ENCODE measurements at regions not wholly inside any gene's neighbourhood (a gene's known extent, or its start where the extent isn't known, plus 50 kb on each side); places are given as distances from the start of the nearest gene placed in this dataset.

DNA sequence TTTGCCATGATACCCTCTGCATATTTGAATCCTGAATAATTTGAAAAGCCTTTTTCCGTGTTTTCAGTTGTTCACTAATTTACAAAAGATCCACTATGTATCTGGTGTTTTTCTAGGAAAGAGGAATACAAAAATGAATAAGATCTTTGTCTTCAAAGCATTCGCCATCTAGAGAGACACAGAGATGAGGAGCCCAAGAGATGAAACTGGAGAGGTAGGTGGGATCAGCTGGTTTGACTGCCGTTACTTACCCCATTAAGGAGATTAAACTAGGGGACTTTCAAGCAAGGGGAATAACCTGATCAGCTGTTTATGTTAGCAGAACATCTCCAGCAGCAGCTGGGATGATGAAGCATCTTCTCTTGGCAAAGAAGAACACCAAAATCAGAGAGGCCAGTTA, 150.2 kb upstream of the SATB2 start:
- WGBS (ENCODE audit: extremely low coverage, insufficient read length, low lambda C conversion rate): no CpG with 5 or more reads among the region's 3 CpGs
- H3K9ac ChIP-seq (ENCODE audit: extremely low read depth, insufficient read length, low read length): no peak overlapping the region
- peaks cover 29 to 51% of the 10 kb centered on the region in 2 experiments for H3K4me1 Mint-ChIP-seq
- no peak overlapping the region for H4K8ac ChIP-seq (replicated peaks; ENCODE audit: insufficient read length, low read depth, low read length)
- H3K27me3 Mint-ChIP-seq (ENCODE audit: low read depth): peaks cover 14% of the 10 kb centered on the region
- no peaks in the 10 kb centered on the region; a peak in 1 of 5 replicates for H3K9me3 Mint-ChIP-seq
- no peak overlapping the region for H3K4ac ChIP-seq (ENCODE audit: low read depth, low read length)
- no peak overlapping the region for H2BK20ac ChIP-seq (ENCODE audit: low read depth, low read length, poor library complexity, severe bottlenecking)
- H4K20me1 ChIP-seq (ENCODE audit: control insufficient read depth, insufficient read depth, insufficient read length): no peaks in the 10 kb centered on the region
- no peak overlapping the region for H3K23ac ChIP-seq (ENCODE audit: insufficient read length, low read depth, low read length)
- no peak overlapping the region for H2BK5ac ChIP-seq (ENCODE audit: insufficient read length, low read length)
- no peak overlapping the region for H3K56ac ChIP-seq (ENCODE audit: insufficient read length, low read depth, low read length)
- H3K79me2 ChIP-seq (ENCODE audit: insufficient read depth, low read length): no peaks in the 10 kb centered on the region
- no peak overlapping the region for H2BK15ac ChIP-seq (ENCODE audit: low read depth, low read length)
- no peak overlapping the region for H3K27ac Mint-ChIP-seq
- no peak overlapping the region for H3K4me2 ChIP-seq (ENCODE audit: insufficient read depth, insufficient read length, low read length)
- no peak overlapping the region for H4K5ac ChIP-seq (ENCODE audit: insufficient read length, low read depth, low read length)
- no peaks in the 10 kb centered on the region; the same call in 1 of the 2 replicates for H3K27me3 ChIP-seq (ENCODE audit: insufficient read depth, low read length)
- no peaks in the 10 kb centered on the region for H3K9me3 ChIP-seq (ENCODE audit: control insufficient read depth, low read depth, low read length)
- no peak overlapping the region for H2AFZ ChIP-seq (ENCODE audit: low read length)
- no peak overlapping the region for H2BK12ac ChIP-seq (ENCODE audit: insufficient read length, low read depth, low read length)
- no peak overlapping the region for H2AK5ac ChIP-seq (ENCODE audit: insufficient read length, low read length)
- H3K14ac ChIP-seq (ENCODE audit: insufficient read depth, low read length): no peak overlapping the region
- no peaks in the 10 kb centered on the region for H3K4me1 ChIP-seq (ENCODE audit: insufficient read depth, low read length)
- TF ChIP-seq, protein P1, sequence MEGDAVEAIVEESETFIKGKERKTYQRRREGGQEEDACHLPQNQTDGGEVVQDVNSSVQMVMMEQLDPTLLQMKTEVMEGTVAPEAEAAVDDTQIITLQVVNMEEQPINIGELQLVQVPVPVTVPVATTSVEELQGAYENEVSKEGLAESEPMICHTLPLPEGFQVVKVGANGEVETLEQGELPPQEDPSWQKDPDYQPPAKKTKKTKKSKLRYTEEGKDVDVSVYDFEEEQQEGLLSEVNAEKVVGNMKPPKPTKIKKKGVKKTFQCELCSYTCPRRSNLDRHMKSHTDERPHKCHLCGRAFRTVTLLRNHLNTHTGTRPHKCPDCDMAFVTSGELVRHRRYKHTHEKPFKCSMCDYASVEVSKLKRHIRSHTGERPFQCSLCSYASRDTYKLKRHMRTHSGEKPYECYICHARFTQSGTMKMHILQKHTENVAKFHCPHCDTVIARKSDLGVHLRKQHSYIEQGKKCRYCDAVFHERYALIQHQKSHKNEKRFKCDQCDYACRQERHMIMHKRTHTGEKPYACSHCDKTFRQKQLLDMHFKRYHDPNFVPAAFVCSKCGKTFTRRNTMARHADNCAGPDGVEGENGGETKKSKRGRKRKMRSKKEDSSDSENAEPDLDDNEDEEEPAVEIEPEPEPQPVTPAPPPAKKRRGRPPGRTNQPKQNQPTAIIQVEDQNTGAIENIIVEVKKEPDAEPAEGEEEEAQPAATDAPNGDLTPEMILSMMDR (conservative IDR thresholded peaks at IDR 0.05): no peak
- H3K27ac ChIP-seq (ENCODE audit: insufficient read length, low read depth, low read length): no peak overlapping the region
- H2BK120ac ChIP-seq (ENCODE audit: low read depth, low read length, poor library complexity, severe bottlenecking): no peak overlapping the region
- no peak for DNase-seq
- H3K36me3 Mint-ChIP-seq (ENCODE audit: insufficient read depth in 1 of 3, low read depth in 3 of 3): no peaks in the 10 kb centered on the region
- H3K79me1 ChIP-seq (ENCODE audit: insufficient read depth, low read depth, low read length, poor library complexity, severe bottlenecking): no peaks in the 10 kb centered on the region
- H4K91ac ChIP-seq (ENCODE audit: insufficient read length, low read depth, low read length): no peak overlapping the region
- no peak overlapping the region for H3T11ph ChIP-seq (ENCODE audit: low read length)
- H3K23me2 ChIP-seq (ENCODE audit: insufficient read length, low read depth, low read length, poor library complexity, severe bottlenecking): peaks cover 5% of the 10 kb centered on the region
- no peak overlapping the region for H3K4me3 Mint-ChIP-seq
- H3K18ac ChIP-seq (ENCODE audit: insufficient read length, low read depth, low read length): no peak overlapping the region

All from H9 (cell line).